ENCODE measurements at regions not wholly inside any gene's neighbourhood (a gene's known extent, or its start where the extent isn't known, plus 50 kb on each side); places are given as distances from the start of the nearest gene placed in this dataset.

- DNase-seq, result no peak
Measured at GRCh38 chr10:124225467-124226270, 132.3 kb upstream of the CHST15 start.

DNA sequence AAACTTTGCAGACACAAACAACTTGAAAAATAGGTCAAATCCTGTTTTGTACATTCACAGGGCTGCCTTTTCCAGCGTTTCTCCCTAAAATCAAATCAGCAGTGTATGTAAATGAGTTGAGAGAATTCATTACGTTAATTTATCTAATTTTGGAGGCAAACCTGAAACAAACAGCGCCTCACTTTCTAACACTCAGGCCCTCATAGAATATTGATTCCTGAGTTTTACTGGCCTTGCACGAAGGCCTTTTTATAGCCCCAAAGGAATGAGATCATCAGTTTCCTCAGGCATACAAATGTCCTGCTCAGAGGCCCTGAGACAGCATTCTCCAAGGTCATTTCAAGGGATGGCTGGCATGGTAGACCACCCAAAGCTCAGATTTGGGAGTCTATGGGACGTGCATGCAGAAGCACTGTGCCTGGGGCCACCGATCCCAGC is 131.7 kb upstream of the CHST15 start:
- DNase-seq, result no peak

DNA sequence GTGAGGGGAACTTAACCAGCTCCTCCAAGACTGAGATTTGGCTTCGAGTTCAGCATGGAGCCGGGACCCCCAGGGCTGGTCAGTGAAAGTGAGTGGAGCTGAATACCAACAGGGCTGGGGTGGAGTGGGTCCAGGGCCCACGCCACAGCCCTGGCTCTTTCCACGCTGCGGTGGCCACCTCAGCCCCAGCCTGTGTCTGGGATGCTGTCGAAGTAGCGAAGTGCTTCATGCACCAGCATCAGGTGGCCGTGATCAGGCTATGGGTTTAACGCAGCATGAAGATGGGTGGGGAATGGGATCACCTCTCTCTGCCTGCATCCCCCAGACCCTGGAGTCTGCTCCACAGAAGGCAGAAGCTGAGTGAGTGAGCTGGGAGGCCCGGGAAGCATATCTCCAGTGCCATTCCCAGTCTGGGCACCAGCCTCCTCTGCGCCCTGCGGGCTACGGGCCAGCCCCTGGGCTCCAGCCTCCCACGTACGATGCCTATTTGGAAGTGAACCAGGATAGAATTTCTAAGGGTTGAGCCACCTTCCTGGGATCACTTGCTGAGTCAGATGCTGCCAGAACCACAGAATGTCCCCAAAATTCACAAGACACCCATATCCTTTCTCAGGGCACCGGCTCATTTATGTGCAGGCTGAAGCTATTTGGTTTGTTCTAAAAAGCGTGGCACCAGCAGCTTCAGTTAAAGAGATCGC is 131.1 kb upstream of the CHST15 start:
- no peak for DNase-seq

- no peak for DNase-seq
Measured at GRCh38 chr10:124223711-124224085, 130.3 kb upstream of the CHST15 start.

DNA sequence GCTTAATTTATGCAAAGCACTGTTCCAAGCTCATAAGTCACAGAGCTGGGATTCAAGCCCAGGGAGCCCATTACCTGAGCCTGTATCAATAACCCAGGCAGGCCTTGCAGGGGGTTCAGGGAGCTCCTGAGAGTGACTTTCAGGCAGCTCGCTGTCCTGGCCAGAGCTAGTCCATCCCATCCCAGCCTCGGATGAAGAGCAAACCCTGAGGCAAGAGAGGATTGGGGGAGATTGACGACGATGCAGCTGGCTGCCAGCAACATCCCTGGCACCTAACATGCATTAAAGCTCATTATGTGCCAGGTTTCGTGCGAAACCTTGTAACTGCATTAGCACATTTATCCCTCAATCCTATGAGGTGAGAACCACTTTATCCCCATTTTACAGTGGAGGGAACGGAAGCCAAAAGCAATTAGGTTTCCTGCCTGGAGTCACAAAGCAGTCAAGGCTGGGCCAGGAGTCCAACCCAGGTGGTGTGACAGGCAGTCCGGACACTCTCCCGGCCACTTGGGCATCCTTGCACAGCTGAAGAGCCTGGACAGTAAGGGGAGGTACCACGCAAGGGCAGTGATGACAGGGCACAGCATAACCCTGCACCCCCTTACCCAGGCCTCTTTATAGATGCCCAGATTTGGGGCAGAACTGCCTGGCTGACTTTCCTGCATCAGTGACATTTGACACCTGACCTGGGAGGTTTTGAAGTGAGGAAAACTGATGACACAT is 129.8 kb upstream of the CHST15 start:
- DNase-seq, result no peak

DNA sequence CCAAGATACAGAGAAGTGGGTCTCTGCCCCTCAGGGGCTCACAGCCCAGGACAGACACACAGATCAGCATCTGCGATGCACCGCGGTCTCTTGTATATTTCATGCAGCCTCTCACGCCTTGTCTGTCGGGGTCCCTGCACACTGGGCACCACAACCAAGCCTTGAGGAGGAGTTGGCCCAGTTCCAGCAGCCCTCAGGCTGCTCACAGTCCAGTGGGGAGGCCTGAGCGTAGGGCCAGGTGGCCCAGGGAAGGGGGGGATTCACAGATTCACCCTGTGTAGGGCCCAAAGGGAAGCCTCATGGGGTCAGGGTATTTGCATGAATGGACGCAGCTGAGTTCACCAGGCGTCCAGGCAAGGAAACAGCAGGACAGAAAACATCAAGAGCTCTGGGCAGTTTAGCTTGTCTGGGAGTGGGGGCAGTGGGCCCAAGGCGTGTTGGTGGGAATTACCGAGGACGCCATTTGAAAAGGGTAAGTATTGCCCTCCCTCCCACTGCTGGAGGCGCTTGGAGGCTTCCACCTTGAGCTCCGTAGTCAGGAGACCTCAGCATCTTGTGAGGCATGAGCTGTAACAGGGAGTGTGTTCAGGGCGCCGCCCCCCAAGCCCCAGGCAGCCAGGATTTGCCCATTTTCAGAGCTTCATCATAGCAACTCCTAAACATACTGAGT is 129.1 kb upstream of the CHST15 start:
- no peak for DNase-seq

- no peak for DNase-seq
Measured at GRCh38 chr10:124221356-124222317, 128.2 kb upstream of the CHST15 start.

GRCh38 chr10:124220971-124221355 is 127.6 kb upstream of the CHST15 start:
- DNase-seq, result no peak

DNA sequence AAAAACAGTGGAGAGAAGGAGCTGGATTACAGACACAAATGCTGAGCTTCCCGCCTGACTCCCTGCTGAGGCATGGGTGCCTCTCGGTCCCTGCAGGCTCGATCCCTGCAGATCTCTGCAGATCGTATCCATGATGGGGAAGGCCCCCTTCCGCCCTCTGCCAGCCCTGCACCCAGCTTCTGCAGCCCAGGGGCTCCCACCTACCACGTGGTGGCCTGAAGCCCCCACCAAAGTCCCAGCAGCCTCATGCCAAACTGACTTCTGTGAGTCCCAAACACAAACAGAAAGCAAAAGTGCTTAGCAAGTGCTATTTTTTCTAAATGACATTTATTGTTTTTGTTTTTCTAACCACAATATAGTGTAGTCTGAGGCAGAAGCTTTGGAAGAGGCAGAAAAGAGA is 127.1 kb upstream of the CHST15 start:
- DNase-seq, result no peak

DNA sequence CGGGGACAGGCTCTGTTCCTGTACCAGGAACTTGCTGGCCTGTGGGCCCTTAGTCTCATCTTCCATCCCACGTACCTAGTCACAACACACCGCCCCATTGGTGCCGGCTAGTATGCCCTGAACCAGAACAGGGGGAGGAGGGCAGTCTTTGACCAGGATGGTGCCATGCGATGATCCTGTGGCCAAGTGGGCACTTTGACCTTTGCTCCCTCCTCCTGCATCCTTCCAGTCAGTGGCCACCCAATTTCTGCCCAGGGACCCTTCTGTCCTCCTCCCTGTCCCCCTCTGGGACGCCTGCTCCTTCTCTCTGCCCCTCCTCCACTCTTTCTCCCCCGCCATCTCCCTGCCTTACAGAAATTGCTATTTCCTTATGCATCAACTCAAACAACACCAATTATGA is 126.3 kb upstream of the CHST15 start:
- no peak for DNase-seq

DNA sequence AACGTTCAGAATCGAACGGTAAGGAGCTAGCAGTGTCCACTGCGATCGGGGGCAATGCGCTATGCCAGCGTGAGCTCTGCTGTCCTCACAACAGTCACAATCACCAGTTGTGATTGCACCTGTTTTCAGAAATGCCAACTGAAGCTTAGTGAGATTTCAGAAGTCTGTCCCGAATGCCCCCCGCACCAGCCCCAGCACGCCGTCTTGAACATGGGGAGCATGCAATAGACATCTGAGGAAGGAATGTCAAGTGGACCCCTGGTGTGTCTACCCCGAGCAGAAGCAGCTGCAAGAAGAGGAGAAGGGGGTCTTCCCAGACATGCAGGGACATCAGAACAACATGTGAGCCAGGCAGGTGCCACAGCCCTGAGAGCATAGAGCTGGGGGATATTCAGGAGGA is 125.7 kb upstream of the CHST15 start:
- DNase-seq, result no peak

GRCh38 chr10:124217906-124218804 is 124.8 kb upstream of the CHST15 start:
- DNase-seq, result no peak

- no peak for DNase-seq
Measured at GRCh38 chr10:124217031-124217430, 123.6 kb upstream of the CHST15 start.

GRCh38 chr10:124214610-124215375 is 121.4 kb upstream of the CHST15 start:
- no peak for DNase-seq

GRCh38 chr10:124213899-124214510 is 120.6 kb upstream of the CHST15 start:
- no peak for DNase-seq

- DNase-seq, result no peak
Measured at GRCh38 chr10:124213471-124213870, 120.1 kb upstream of the CHST15 start.

DNA sequence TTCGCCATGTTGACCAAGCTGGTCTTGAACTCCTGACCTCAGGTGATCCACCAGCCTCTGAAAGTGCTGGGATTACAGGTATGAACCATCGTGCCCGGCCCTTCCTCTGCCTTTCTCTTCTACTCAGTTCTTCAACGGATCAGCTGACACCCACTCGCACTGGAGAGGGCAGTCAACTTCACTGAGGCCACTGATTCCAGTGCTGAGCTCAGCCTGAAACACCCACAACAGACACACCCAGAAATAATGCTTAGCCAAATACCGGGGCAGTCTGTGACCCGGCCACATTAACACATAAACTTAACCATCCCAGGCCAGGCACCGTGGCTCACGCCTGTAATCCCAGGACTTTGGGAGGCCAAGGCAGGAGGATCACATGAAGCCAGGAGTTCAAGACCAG is 119.3 kb upstream of the CHST15 start:
- DNase-seq, result no peak

DNA sequence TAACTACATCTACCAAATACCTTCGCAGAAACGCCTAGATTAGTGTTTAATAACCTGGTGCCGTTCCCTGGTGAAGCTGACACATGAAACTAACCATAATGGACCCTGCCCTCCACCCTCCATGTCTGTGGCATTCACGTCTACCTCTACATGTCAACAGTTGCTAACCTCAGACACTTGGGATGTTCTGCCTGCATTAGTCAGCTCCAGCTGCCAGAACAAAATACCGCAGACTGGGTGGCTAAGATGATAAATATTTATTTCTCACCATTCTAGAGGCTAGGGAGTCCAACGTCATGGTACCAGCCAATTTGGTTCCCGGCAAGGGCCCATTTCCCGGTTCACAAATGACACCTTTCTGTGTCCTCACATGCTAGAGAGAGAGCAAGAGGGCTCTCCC is 118.5 kb upstream of the CHST15 start:
- DNase-seq, result no peak

DNA sequence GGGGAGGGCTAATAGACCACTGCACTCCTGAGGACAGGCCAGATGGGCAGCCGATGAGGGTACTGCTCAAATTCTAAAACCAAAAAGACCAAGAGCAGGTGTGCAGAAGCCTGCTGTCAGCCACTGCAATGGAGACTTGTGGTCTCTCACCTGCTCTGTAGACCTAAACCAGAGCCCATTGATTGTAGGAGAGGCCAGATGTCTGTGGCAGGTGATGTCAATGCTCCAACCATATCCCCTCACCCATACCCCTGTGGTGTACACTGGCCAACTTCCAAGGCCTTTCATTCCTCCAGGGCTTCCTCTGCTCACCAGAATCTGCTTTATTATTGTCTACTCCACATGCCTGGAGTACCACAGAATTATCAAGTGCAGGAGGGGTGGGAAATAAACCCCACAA is 116.9 kb upstream of the CHST15 start:
- no peak for DNase-seq

GRCh38 chr10:124207391-124207790 is 114.0 kb upstream of the CHST15 start:
- DNase-seq, result no peak
